ENCODE measurements at regions not wholly inside any gene's neighbourhood (a gene's known extent, or its start where the extent isn't known, plus 50 kb on each side); places are given as distances from the start of the nearest gene placed in this dataset.
"Not testable (repeated sequence)": the region's sequence is repeated elsewhere in the genome, so short reads cannot be mapped to it uniquely, and the experiment has no call there.

DNA sequence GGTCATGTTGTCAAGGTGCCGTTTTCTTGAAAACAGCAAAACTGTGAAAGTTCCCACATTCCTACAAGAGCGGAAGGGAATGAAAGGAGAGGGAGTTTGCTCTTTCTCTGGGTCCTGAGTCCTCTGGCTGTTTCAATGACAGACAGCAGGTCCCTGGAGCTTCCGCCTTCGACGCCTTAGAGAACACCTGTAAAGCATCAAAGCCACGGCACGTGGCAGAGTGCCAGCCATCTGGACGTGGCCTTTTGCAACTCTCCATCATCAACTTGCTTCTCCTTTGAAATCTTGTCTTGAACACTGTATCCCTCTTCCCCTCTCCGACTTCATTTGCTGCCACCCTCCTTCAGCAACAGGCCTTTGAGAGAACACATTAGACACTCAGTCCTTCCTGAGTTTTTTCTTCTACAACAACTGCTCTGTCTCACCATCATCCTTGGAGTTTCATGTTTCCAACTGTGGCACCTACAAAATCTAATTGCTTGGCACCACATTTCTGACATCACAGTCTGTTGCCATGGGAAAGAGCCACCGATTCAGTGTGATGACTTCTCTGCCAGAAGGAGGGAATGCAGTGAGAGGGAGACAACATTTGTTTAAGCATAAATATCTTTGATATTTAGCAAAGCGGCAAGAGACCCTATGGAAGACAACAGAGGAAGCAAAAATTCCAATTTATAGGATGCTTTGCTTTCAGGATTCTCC lies 204.9 kb upstream of the PTER start:
- peak; percentile 20 for DNase-seq (ENCODE audit: low spot score)

DNA sequence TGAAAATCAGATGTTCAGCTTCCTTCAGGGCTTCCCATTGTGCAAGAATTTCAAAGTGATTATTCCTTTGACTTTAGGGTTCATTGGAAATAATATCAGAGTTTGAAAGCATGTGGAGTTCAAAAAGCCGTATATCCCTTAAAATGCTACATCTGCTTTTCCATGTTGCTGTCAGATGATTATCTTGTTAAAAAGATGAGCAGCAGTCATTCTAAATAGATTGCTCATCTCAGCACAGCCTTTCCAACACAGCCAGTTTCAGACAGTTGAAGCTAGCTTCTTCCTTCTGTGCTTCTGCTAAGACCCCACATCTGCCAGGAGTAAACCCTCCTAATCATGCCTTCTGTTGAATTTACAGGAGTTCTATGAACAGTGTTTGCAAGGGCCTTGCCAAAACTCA lies 204.4 kb upstream of the PTER start:
- no peak for DNase-seq (ENCODE audit: low spot score)

DNA sequence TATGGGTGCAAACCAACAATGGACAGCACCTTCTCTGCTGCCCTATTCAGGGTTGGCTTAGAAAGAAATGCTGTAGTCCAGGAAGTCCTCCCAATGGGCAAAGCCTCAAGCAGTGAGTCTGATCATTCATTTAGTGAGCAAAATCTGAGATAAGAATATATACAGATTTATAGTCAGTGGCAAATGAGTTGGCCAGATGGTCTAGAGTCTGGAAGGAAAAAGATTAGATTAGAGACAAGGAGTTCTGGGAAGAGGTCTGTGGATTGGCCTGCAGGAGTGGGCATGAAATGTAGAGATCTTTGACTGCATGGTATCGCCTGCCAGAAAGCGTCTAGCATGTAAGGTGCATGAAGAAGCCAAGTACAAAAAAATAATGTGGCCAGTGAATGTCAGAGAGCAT lies 201.9 kb upstream of the PTER start:
- no peak for DNase-seq (ENCODE audit: low spot score)

GRCh38 chr10:16242446-16242845 lies 194.4 kb upstream of the PTER start:
- DNase-seq (ENCODE audit: low spot score) = no peak

- DNase-seq (ENCODE audit: low spot score) = no peak
Observed at GRCh38 chr10:16242859-16243613, 193.8 kb upstream of the PTER start.

- not testable (repeated sequence) for DNase-seq (ENCODE audit: low spot score)
Observed at GRCh38 chr10:16250136-16250535, 186.7 kb upstream of the PTER start.

GRCh38 chr10:16256336-16256735 lies 180.5 kb upstream of the PTER start:
- DNase-seq (ENCODE audit: low spot score) = no peak

DNA sequence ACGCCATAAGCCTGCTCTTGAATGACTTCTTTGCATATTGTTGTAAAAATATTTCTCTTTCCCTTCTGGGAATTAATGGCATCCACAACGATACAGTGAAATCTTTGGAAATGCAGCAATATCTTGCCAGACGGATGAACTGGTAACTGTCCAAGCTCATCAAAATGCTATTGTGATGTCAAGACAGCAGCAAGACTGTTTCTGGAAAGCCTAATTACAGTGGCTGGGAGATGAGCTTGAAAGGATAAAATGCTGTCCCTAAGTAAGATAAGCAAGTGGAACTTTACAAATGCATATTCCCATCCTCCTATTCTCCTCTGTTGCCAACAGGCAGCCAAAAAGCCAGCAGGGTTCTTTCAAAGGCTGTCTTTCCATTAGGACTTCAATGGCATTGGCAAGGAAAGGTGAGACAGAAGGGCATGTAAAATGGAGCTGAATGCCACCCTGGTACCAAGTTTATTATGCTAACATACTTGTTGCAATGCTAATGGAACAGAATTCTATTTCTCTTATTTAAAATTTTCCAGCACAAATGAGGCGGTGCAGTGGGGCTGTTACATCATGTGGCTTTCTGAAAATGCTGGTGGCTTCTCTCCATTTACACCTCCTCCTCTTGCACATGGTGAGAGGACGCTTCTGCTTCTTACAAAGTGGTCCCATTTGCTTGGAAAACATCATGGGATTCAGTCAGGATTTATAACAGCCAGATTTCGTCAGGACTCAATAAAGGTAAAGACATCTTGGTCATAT lies 178.3 kb upstream of the PTER start:
- DNase-seq (ENCODE audit: low spot score) = peak; percentile 95

- DNase-seq (ENCODE audit: low spot score) = peak; percentile 82
Observed at GRCh38 chr10:16259726-16260125, 177.1 kb upstream of the PTER start.

DNA sequence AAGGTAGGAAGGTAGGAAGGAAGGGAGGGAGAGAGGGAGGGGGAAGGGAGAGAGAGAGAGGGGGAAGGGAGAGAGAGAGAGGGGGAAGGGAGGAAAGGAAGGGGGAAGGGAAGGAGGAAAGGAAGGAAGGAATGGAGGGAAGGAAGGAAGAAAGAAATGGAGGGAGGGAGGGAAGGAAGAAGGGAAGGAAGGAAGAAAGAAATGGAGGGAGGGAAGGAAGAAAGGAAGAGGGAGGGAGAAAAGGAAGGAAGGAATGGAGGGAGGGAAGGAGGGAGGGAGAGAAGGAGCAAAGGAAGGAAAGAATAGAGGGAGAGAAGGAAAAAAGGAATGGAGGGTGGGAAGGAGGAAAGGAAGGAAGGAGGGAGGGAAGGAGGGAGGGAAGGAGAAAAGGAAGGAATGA lies 176.4 kb upstream of the PTER start:
- DNase-seq (ENCODE audit: low spot score) = no peak

DNA sequence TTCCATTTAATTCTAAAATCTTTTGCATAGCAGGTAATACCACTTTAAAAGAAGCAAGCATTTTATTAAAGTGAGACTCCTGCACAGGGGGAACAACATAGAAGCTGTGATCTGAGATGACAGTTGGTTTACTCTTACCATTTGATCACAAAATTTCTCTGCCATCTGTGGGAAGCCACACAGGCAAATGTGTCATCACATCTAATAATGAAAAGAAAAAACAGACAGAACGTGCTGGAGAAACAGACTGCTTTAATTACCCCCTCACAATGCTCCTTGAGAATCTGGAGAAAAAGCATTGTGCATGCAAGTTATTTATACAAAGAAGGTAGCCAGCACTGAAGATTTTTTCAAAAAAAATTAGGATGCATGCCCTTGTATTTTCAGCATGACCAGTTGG lies 165.2 kb upstream of the PTER start:
- DNase-seq (ENCODE audit: low spot score) = peak; percentile 89

GRCh38 chr10:16274911-16275310 lies 161.9 kb upstream of the PTER start:
- peak; percentile 81 for DNase-seq (ENCODE audit: low spot score)

DNA sequence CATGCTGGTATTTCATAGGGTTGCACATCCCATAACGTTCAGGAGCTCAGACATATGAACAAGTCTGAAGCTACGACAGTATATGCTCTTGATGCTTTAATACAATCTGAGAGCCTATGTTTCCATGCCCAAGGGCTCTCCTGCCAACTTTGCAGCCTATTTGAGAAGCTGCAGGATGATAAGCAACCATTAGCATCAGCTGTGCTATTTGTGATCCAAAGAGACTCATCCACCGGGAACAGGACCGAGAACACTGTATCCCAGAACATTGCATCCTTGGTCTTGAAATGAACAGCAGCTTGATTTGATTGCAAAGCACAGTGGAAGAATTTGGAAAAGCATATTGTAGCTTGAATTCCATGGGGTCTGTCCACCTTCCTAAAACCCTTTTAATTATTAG lies 156.2 kb upstream of the PTER start:
- DNase-seq (ENCODE audit: low spot score) = peak; percentile 96

- no peak for DNase-seq (ENCODE audit: low spot score)
Observed at GRCh38 chr10:16292366-16292765, 144.4 kb upstream of the PTER start.

GRCh38 chr10:16297069-16297468 lies 139.7 kb upstream of the PTER start:
- no peak for DNase-seq (ENCODE audit: low spot score)

GRCh38 chr10:16297642-16298041 lies 139.2 kb upstream of the PTER start:
- DNase-seq (ENCODE audit: low spot score) = no peak

- no peak for DNase-seq (ENCODE audit: low spot score)
Observed at GRCh38 chr10:16304311-16304710, 132.5 kb upstream of the PTER start.

DNA sequence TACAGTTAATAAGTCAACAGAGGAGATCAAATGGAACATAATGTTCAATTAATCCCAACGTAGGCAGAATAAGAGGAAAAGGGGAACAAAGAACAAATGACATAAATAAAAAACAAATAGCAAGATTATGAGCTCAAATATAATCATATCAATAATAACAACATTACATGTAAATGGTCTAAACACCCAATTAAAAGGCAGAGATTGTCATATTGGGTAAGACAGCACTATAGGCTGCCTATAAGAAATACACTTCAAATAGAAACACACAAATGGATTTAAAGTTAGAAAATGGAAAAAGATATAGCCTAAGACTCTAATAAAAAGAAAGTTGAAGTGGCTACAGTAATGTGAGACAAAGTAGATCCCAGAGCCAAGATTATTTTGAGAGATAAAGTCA lies 126.4 kb upstream of the PTER start:
- no peak for DNase-seq (ENCODE audit: low spot score)

GRCh38 chr10:16314259-16314658 lies 122.6 kb upstream of the PTER start:
- no peak for DNase-seq (ENCODE audit: low spot score)

DNA sequence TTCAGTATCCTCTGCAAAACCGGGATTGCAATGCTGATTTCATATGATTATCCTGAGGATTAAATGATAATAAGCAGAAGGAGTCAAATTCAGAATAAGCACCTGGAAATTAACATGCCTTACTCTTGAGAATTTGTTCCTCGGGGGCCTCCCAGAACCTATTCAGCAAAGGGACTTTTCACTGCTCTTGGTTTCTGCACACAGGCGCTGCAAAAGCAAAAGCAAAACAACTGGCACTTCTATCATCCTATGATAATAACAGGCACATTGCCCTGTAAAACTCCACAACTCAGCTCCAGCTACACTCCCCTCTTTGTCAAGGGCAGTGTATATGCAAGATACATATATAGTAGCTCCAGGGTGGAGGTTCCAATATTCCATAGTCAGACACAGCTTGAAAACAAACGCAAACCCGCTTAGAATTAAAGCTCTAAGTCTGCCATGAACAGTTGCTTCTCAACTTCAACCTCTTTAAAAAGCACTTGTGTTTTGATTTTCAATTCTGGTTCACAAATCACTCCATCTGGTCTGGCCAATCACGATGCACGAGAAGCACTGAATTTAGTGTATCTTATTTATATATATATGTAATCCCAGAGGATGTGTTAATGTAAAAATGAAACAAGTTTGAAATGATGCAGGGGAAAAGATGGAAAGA lies 119.9 kb upstream of the PTER start:
- no peak for DNase-seq (ENCODE audit: low spot score)

GRCh38 chr10:16341637-16342036 lies 95.2 kb upstream of the PTER start:
- no peak for DNase-seq (ENCODE audit: low spot score)

- DNase-seq (ENCODE audit: low spot score) = no peak
Observed at GRCh38 chr10:16348891-16349290, 87.9 kb upstream of the PTER start.

- no peak for DNase-seq (ENCODE audit: low spot score)
Observed at GRCh38 chr10:16352146-16352545, 84.7 kb upstream of the PTER start.

All from cerebellar cortex (tissue), 1 donor.